GM18909 (cell line): ENCODE measurements at regions not wholly inside any gene's neighbourhood (a gene's known extent, or its start where the extent isn't known, plus 50 kb on each side); places are given as distances from the start of the nearest gene placed in this dataset.

ENCODE experiments used
- ATAC-seq: cut with Tn5 transposase; IDR thresholded peaks from one replicate; pipeline ENCODE4 v1.9.1; 2021; ENCODE audit warnings: mild to moderate bottlenecking; ENCODE audit not compliant: unreplicated experiment, poor library complexity

DNA sequence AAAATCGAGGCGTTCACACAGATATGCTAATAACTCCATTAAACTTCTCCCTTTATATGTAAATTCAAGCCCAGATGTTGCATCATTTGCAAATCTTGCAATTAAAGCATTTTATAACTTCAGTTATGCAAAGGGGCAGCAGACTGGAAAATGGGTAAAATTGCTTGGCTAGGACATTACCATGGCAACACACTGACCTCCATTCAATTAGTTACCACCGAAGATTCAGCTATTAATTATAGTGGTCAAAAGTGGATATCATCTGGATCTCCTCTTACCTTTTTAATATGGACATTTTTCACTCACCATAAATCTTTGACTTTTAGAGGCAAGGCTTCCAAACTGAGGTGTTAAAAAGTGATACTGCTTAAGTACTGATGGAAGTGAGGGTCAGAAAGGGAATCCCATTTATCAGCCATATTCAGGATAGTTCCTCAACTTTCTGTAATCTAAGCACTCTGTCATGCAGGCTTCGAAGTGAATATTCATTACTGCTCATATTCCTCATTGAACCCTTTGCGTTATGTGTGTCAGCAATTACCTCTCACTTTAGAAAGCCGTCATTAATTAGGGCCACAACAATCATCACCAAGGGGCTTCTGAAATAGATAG is 386.2 kb upstream of the ROBO2 start:
- no peak for ATAC-seq

DNA sequence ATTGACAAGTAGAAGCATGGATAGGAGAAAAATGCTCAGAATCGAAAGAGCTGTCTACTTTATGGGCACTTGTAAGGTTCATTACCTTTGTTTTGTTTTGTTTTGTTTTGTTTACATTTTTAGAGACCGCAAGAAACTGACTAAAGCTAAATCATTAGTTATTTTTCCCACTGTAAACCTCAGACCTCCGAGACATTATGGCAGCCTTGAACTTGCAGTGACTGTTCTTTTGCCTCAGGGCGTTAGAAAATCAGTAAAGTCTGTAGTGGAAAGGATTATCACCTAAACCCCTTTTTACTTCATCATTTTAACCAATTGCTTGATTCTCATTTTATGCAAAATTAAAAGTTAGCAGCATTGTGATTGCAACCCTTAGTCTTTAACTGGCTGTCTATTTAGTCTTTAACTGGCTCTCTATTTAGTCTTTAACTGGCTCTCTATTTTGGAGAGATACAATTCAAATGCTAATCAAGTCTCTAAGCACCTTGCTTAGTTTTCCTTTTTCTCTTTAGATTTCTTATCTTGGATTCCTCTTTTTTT is 383.3 kb upstream of the ROBO2 start:
- no peak for ATAC-seq

GRCh38 chr3:76657909-76658308 is 382.0 kb upstream of the ROBO2 start:
- ATAC-seq = no peak

- no peak for ATAC-seq
Measured at GRCh38 chr3:76661527-76662250, 378.2 kb upstream of the ROBO2 start.

DNA sequence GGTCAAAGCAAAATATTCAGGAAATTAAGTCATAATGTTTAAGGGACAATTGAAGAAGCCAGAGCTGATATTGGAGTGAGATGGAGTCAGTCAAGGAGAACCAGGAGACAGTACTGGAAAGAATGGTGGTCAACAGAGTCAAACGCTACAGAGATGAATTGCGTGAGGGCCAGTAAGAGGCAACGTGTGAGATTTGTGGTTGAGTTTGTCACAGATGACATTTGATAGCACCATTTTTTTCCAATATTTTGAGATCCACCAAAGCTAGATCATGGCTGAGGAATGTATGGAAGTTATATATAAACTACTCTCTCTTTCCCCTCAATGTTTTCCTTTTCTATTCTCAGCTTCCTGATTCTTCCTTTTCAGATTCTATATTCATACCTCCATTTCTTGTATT is 375.1 kb upstream of the ROBO2 start:
- ATAC-seq = no peak

- ATAC-seq = no peak
Measured at GRCh38 chr3:76668653-76669052, 371.2 kb upstream of the ROBO2 start.

- ATAC-seq = no peak
Measured at GRCh38 chr3:76669322-76669721, 370.6 kb upstream of the ROBO2 start.

DNA sequence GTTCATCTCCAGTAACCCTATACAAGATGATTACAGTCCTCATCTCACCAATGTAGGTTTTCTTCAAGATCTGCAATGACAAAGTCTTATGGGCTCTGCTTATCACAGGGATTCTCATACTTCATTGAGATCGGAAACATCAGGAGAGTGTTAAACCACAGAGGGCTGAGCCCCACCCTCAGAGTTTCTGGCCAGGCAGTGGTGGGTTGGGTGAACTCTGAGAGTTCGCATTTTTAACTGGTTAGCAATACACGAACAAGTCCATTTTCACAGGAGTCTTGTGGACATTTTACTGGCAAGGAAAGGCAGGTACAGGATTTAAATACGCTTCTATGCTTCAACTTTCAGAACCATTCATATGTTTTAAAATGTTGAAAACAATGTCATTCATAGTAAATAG is 366.7 kb upstream of the ROBO2 start:
- no peak for ATAC-seq

DNA sequence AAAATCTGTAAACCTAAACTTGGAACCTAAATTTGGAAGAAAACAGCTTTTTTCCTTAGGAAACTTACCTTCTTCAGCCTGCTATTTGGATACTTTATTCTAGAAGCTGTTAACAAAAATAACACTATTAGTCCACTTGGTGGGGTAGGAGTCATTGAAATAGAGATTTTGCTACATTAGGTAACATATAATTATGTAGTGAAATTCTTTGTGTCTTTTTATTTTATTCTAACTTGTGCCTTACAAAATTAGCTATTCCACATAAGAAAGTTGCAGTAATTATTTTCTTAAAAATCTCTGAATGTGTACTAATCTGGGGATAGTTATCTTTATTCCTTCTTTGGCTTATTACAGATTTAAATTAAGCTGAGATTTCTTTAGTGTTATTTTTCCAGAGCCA is 360.4 kb upstream of the ROBO2 start:
- ATAC-seq = no peak

- ATAC-seq = no peak
Measured at GRCh38 chr3:76683256-76683655, 356.6 kb upstream of the ROBO2 start.

GRCh38 chr3:76684946-76685345 is 355.0 kb upstream of the ROBO2 start:
- no peak for ATAC-seq

DNA sequence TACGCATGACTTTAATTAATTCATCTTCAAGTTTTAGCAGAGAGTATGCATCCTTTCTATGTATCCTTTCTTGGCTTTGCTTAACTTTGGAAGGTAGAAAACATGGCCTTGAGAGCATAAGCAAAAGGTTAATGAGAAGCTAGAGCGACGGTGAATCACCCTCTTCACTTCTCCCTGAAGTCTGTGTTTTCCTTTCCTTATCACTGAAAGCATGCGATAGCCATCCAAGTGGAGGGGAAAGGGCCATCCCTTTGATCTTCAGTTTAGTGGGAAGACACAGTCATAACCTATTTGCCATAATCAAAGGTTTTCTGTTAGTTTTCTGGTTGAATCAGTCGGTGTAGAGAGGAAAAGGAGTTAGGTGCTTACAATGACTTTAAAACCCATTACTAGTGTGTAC is 354.0 kb upstream of the ROBO2 start:
- no peak for ATAC-seq

DNA sequence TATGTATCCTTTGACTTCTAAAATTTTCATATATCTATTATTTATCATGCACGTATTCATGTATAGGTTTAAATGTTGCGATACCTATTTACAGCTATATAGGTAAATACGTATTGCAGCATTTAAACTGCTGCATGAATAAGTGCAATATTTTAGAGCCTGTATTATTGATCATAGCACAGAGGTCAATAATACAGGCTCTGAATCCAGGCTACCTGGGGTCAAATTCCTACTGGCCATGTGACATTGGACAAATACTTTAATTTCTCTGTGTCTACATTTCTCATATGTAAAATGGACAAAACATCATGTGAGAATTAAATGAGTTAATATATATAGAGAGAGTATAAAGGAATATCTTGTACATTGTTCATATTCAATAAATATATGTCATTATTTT is 352.9 kb upstream of the ROBO2 start:
- no peak for ATAC-seq

GRCh38 chr3:76694063-76694462 is 345.8 kb upstream of the ROBO2 start:
- no peak for ATAC-seq

DNA sequence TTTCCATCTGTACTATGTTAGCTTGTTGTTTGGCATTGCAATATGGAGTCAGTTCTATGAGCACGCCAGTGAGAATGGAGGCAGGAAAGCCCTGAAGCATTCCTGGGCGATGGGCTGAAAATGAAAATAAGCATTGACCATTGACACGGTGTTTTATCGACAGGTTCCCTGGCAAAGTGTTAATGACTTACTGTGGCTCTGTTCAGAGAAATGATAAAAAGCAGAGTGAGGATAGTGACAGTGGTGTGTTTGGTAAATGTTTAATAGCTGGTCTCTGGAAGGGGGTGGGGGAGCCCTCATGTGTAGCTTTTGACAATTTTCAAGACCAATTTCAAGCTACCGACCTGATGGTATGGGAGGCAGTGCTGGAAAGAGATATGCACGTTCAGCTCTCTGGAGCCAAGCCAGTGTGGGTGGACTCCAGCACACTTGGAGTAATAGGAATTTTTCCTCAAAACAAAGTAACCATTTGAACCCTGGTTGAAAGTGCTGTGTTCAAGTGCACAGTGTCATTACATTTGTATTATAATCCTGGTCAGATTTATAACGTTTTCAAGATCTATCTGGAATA is 341.7 kb upstream of the ROBO2 start:
- ATAC-seq = no peak

- no peak for ATAC-seq
Measured at GRCh38 chr3:76699846-76700245, 340.1 kb upstream of the ROBO2 start.

- no peak for ATAC-seq
Measured at GRCh38 chr3:76700323-76700722, 339.6 kb upstream of the ROBO2 start.

GRCh38 chr3:76702676-76703075 is 337.2 kb upstream of the ROBO2 start:
- ATAC-seq = no peak

DNA sequence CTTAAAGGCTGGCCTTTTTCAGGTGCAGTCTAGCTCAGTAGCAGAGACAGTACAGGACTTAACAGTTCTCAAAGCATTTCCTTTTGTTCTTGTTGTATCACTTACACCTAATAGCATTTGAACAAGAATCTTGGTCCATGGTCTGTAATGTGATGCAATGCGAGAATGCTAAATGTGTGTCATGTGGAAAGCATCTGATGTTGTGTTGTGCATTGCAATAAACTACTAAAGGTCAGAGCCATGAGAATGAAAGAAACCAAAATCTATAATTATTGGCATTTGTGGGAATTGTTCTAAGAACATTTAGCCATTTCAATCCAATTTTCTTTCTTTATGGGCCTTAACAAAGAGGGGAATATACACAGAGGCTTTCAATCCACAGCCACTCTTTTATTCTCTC is 324.5 kb upstream of the ROBO2 start:
- ATAC-seq = no peak

DNA sequence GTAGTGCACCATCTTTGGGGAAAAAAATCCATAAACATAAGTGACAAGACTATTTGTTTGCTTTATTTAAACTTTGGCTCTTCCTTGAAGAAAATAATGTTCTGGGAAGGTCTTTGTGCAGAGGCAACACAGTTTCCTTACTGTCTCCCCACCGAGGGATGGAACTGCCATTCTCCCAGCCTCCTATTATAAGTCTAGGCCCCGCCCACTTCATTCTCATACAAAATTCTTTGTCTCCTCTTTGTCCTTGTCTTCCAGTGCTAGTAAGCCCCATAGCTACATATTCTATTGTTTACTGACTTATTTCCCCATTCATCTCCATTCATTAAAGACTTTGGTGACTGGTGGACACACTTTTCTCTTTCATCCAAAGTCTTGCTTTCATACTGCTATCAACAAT is 316.5 kb upstream of the ROBO2 start:
- ATAC-seq = no peak

GRCh38 chr3:76724075-76724474 is 315.8 kb upstream of the ROBO2 start:
- no peak for ATAC-seq

- ATAC-seq = no peak
Measured at GRCh38 chr3:76724706-76725105, 315.2 kb upstream of the ROBO2 start.
